PC-9 (cell line): ENCODE measurements at regions not wholly inside any gene's neighbourhood (a gene's known extent, or its start where the extent isn't known, plus 50 kb on each side); places are given as distances from the start of the nearest gene placed in this dataset.

Experiments
- BruUV-seq: library from RNA; stranded (reverse); fragments of 400-500 nt; replicated peaks from 2 replicates; lab custom pipeline; 2021; lab: Mats Ljungman, UMichigan
- CTCF ChIA-PET: fragments of 300-600 bp; sonication (Branson Sonifier 250); formaldehyde crosslinking; loops from one replicate; lab custom pipeline; 2022; ENCODE audit warnings: antibody characterized with exemption; lab: Charles Lee
- POLR2A ChIA-PET: fragments of 300-600 bp; sonication (Branson Sonifier 250); formaldehyde crosslinking; loops from one replicate; lab custom pipeline; 2022; ENCODE audit warnings: antibody characterized with exemption; ENCODE audit not compliant: unreplicated experiment; lab: Charles Lee
- DNase-seq, 2 experiments: peaks; one replicate each; pipeline versions ENCODE4 v3.0.0 to v3.0.0-alpha.2; 2015 to 2022; ENCODE audit warnings: mixed read lengths in 1 of 2
- H2AFZ ChIP-seq: fragments of 200-600 bp; sonication (generic); 2 replicates; pipeline ENCODE4 v1.8.1; 2017; ENCODE audit warnings: antibody characterized with exemption
- H3F3A ChIP-seq: fragments of 200-600 bp; sonication (generic); 2 replicates; pipeline ENCODE4 v1.8.1; 2017; ENCODE audit warnings: antibody characterized with exemption, mild to moderate bottlenecking, low read depth; ENCODE audit not compliant: insufficient read depth
- H3K27ac ChIP-seq: fragments of 200-600 bp; sonication (generic); 2 replicates; pipeline ENCODE4 v1.6.1; 2016; ENCODE audit warnings: mixed run types
- H3K27me3 ChIP-seq: fragments of 200-600 bp; sonication (generic); 2 replicates; pipeline ENCODE4 v1.6.1; 2016; ENCODE audit warnings: low read depth, mixed run types; ENCODE audit not compliant: insufficient read depth
- H3K36me3 ChIP-seq: fragments of 200-600 bp; sonication (generic); 2 replicates; pipeline ENCODE4 v1.6.1; 2016; ENCODE audit warnings: low read depth, mixed run types
- H3K4me1 ChIP-seq: fragments of 200-600 bp; sonication (generic); replicated peaks from 2 replicates; pipeline ENCODE4 v1.6.1; 2016; ENCODE audit warnings: mixed run types; ENCODE audit not compliant: insufficient read depth
- H3K4me2 ChIP-seq: fragments of 200-600 bp; sonication (generic); 2 replicates; pipeline ENCODE4 v1.6.1; 2017; ENCODE audit warnings: mixed run types
- H3K4me3 ChIP-seq: fragments of 200-600 bp; sonication (generic); 2 replicates; pipeline ENCODE4 v1.6.1; 2016; ENCODE audit warnings: mixed run types
- H3K79me2 ChIP-seq: fragments of 200-600 bp; sonication (generic); 2 replicates; pipeline ENCODE4 v1.6.1; 2017; ENCODE audit warnings: low read depth, mixed run types
- H3K9me2 ChIP-seq: fragments of 200-600 bp; sonication (generic); 2 replicates; pipeline ENCODE4 v1.8.1; 2017; ENCODE audit warnings: mild to moderate bottlenecking; ENCODE audit not compliant: insufficient read depth
- H3K9me3 ChIP-seq: fragments of 200-600 bp; sonication (generic); 2 replicates; pipeline ENCODE4 v1.8.1; 2016; ENCODE audit warnings: low read depth; ENCODE audit not compliant: insufficient read depth
- H4K20me1 ChIP-seq: fragments of 200-600 bp; sonication (generic); 2 replicates; pipeline ENCODE4 v1.8.1; 2017; ENCODE audit not compliant: insufficient read depth
- EZH2 ChIP-seq: fragments of 200-600 bp; sonication (generic); IDR thresholded peaks from 2 replicates; pipeline ENCODE4 v1.8.0; 2017; ENCODE audit warnings: antibody characterized with exemption, low read depth
- intact Hi-C: fragments of 100-400 bp; cut with micrococcal nuclease; formaldehyde crosslinking; loops from one replicate; pipeline ENCODE4 v1.10.0; 2022; ENCODE audit not compliant: unreplicated experiment
- TF ChIP-seq, protein P1 (sequence below): fragments of 200-600 bp; sonication (generic); conservative IDR thresholded peaks from 2 replicates; pipeline ENCODE4 v1.6.1; 2017; ENCODE audit warnings: mixed run types, antibody characterized with exemption, mild to moderate bottlenecking, moderate library complexity

DNA sequence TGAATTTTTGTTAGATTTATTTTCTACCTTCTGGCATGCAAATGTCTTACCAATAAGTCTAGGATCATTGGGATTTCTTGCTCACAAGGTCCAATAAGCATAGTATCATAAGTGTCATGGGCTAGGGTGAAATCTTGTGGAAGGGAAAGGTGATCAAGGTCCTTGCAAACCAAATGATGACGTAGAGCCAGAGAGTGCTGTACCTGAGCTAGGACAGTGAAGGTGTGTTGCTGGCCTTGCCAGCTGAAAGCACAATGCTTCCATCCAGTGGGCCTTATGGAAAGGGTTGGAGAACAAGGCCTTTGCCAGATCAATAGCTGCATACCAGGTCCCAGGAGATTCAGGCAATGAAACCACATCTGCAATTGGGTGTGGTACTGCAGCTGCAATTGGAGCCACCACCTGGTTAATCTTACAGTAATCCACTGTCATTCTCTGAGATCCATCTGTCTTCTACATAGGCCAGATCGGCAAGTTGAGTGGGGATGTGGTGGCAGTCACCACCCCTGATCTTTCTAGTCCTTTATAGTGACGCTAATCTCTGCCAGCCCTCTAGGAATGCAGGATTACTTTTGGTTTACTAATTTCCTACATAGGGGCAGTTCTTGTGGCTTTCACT lies 208.9 kb upstream of the MYL2 start:
- Histone ChIP-seq H3K36me3 (no peaks in the 10 kb centered on the region), H3K9me3 (no peaks in the 10 kb centered on the region), H3K4me2 (no peak overlapping the region), H4K20me1 (no peaks in the 10 kb centered on the region), H3K27me3 (peaks cover 51% of the 10 kb centered on the region), H3K27ac (no peak overlapping the region), H2AFZ (no peak overlapping the region), H3F3A (no peaks in the 10 kb centered on the region), H3K9me2 (no peaks in the 10 kb centered on the region), H3K4me3 (no peak overlapping the region), H3K4me1 (no peaks in the 10 kb centered on the region), H3K79me2 (no peaks in the 10 kb centered on the region)
- POLR2A ChIA-PET: no interaction called here
- CTCF ChIA-PET: no interaction called here
- TF ChIP-seq, protein P1, sequence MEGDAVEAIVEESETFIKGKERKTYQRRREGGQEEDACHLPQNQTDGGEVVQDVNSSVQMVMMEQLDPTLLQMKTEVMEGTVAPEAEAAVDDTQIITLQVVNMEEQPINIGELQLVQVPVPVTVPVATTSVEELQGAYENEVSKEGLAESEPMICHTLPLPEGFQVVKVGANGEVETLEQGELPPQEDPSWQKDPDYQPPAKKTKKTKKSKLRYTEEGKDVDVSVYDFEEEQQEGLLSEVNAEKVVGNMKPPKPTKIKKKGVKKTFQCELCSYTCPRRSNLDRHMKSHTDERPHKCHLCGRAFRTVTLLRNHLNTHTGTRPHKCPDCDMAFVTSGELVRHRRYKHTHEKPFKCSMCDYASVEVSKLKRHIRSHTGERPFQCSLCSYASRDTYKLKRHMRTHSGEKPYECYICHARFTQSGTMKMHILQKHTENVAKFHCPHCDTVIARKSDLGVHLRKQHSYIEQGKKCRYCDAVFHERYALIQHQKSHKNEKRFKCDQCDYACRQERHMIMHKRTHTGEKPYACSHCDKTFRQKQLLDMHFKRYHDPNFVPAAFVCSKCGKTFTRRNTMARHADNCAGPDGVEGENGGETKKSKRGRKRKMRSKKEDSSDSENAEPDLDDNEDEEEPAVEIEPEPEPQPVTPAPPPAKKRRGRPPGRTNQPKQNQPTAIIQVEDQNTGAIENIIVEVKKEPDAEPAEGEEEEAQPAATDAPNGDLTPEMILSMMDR: no peak
- TF ChIP-seq EZH2: no peak
- DNase-seq: no peak
- intact Hi-C loops: no loop called here
- BruUV-seq: no TSS peak

DNA sequence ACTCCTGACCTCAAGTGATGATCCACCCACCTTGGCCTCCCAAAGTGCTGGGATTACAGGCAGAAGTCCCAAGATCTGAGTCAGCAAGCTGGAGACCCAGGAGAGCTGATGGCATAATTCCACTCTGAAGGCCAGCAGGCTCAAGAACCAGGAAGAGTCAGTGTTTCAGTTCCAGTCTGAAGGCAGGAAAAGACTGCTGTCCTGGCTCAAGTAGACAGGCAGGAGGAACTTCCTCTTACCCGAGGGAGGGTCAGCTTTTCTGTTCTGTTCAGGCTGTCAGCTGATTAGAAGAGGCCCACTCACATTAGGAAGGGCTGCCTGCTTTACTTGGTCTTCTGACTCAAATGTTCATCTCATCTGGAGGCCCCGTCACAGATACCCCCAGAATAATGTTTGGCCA lies 206.0 kb upstream of the MYL2 start:
- Histone ChIP-seq H3K4me2 (no peak overlapping the region), H3K4me3 (no peak overlapping the region), H3K27me3 (peaks cover 55% of the 10 kb centered on the region), H2AFZ (no peak overlapping the region), H3F3A (no peaks in the 10 kb centered on the region), H3K27ac (no peak overlapping the region), H3K79me2 (no peaks in the 10 kb centered on the region), H3K36me3 (no peaks in the 10 kb centered on the region), H3K4me1 (no peaks in the 10 kb centered on the region), H3K9me2 (no peaks in the 10 kb centered on the region), H4K20me1 (no peaks in the 10 kb centered on the region), H3K9me3 (no peaks in the 10 kb centered on the region)
- ChIA-PET CTCF (no interaction called here), POLR2A (no interaction called here)
- intact Hi-C loops: no loop called here
- TF ChIP-seq, protein P1: no peak
- TF ChIP-seq EZH2: no peak
- DNase-seq: no peak
- BruUV-seq: no TSS peak

DNA sequence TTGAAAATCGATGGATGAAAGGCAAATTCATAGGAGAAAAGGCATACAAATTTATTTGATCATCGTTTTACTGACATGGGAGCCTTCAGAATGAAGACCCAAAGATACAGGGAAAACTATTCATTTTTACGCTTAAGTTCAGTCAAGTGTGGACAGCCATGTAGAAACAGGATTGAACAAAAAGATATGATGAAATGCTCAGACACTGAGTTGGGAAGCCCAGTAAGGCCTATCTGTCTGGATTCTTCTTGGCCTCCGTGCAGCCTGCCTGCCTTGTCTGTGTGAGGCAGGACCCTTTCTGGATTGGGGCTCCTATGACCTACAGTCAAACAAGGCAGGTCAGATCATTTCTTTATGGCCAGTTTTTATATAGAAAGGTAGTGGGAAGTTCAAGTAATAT lies 203.8 kb upstream of the MYL2 start:
- Histone ChIP-seq H3K27me3 (peaks cover 76% of the 10 kb centered on the region), H4K20me1 (no peaks in the 10 kb centered on the region), H3K4me3 (no peak overlapping the region), H3K27ac (no peak overlapping the region), H3K79me2 (no peaks in the 10 kb centered on the region), H3K4me1 (no peaks in the 10 kb centered on the region), H3K9me2 (no peaks in the 10 kb centered on the region), H3K4me2 (no peak overlapping the region), H3K9me3 (no peaks in the 10 kb centered on the region), H3K36me3 (no peaks in the 10 kb centered on the region), H2AFZ (no peak overlapping the region), H3F3A (no peaks in the 10 kb centered on the region)
- TF ChIP-seq, protein P1: no peak
- no peak for TF ChIP-seq EZH2
- CTCF ChIA-PET: no interaction called here
- no peak for DNase-seq
- intact Hi-C loops: no loop called here
- BruUV-seq: no TSS peak
- POLR2A ChIA-PET: no interaction called here
